Superior temporal gyrus (tissue), 1 donor: ENCODE measurements at regions not wholly inside any gene's neighbourhood (a gene's known extent, or its start where the extent isn't known, plus 50 kb on each side); places are given as distances from the start of the nearest gene placed in this dataset.

Source experiments
- DNase-seq: peaks from one replicate; pipeline ENCODE4 v3.0.0-alpha.2; 2016; ENCODE audit errors: extremely low spot score

- no peak for DNase-seq
Measured at GRCh38 chr2:200752332-200752731, 59.4 kb upstream of the BZW1 start.

DNA sequence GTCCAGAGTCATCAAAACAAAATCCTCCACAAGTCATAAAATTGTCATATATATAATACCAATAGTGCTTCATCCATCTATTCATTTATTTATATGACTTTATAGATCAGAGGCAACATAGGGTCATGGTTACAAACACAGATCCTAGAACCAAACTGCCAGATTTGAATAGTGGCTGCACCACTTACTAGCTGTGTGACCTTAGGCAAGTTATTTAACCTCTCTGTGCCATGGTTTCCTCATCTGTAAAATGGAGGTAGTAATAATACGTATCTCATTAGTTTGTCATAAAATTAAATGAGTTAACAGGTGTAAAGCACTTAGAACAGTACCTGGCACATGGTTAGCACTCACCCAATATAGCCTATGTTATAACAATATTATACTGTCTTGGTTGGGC is 58.9 kb upstream of the BZW1 start:
- DNase-seq: no peak

DNA sequence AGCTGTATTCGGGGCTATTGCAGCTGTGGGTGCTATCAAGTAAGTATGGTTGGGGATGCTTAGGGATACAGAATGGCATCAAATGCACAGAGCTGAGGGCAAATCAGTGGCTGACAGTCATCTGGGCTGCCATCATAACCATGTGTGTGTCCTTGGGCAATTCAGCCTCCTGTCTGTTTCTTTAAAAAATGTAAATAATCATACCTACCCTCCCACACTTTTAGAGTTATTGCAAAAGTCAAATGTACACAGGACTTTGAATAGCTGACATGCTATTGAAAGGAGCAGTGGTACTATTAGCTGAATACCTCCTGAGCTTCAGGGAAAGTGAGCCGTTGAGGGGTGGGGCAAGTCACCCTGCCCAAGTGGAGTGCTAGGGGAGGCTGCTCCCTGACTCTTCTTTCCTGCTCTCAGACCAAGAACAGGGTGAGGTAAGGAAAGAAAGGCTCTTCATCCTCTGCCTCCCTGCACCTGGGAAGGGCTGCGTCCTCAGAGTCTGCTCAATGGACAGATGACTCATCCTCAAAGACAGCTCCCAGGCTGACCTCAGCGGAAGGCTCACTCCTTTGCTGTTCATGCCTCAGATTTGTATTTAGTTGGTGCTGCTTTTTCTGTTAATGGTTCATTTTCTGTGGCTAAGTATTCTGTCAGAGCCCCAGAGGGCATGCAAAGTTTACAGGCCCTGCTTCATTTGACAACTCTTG is 54.9 kb upstream of the BZW1 start:
- DNase-seq: no peak

DNA sequence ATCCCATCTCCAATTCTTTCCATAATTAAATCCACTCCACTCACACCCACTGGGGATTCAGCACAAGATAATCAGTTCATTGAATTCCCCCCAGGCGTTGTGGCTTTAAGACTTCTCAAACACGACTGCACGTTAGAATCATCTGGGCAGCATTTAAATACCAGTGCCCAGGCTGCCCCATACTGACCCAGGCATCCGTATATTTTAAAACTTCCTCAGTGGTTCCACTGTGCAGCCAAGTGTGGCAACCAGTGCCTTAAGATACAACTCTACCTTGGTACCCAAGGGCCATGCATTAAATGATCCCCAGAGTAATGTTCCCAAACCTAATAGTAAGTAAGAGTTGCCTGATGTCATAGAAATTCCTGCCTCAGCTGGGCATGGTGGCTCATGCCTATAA is 54.3 kb upstream of the BZW1 start:
- DNase-seq: no peak

- no peak for DNase-seq
Measured at GRCh38 chr2:200758341-200758740, 53.4 kb upstream of the BZW1 start.

DNA sequence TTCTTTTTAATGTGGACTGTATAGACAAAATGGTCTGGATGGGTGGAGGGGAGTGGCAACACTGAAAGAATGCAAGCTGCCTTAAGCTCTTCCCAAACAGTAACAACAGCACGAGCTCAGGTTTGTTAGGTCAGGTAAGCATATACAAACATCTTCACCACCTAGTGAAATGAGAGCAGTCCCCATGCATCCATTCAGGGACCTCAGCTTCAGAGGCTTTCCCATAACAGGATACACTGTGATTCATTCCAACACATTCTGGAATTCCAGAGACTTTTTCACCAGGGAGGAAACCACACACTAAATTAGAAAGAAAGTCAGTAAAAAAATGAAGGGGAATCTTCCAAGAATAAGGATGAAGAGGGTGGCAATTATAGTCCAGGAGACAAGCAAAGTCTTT is 50.4 kb upstream of the BZW1 start:
- DNase-seq: no peak
